Stimulated activated CD4-positive, alpha-beta T cell treated with anti-CD3 and anti-CD28 coated beads, Interleukin-1b, Interleukin-23, amount 100 ng/mL, for 1 hour (primary cell): ENCODE measurements at regions not wholly inside any gene's neighbourhood (a gene's known extent, or its start where the extent isn't known, plus 50 kb on each side); places are given as distances from the start of the nearest gene placed in this dataset.

Experiments
- DNase-seq, 2 donors: peaks; one replicate each; pipeline ENCODE4 v3.0.0-alpha.2; 2020; ENCODE audit warnings: low read depth in 2 of 2

- DNase-seq = no peak
Observed at GRCh38 chr2:71839826-71840225, 307.8 kb downstream of the CYP26B1 start.

- DNase-seq = no peak
Observed at GRCh38 chr2:71834796-71835195, 312.9 kb downstream of the CYP26B1 start.

- no peak for DNase-seq
Observed at GRCh38 chr2:71833855-71834560, 313.7 kb downstream of the CYP26B1 start.

GRCh38 chr2:71833272-71833671 is 314.4 kb downstream of the CYP26B1 start:
- no peak for DNase-seq

GRCh38 chr2:71832844-71833243 is 314.8 kb downstream of the CYP26B1 start:
- no peak for DNase-seq

- DNase-seq = no peak
Observed at GRCh38 chr2:71832388-71832787, 315.3 kb downstream of the CYP26B1 start.

GRCh38 chr2:71831193-71831577 is 316.5 kb downstream of the CYP26B1 start:
- DNase-seq = no peak

- DNase-seq = no peak
Observed at GRCh38 chr2:71830497-71831192, 317.0 kb downstream of the CYP26B1 start.

- DNase-seq = no peak
Observed at GRCh38 chr2:71829008-71829407, 318.7 kb downstream of the CYP26B1 start.

GRCh38 chr2:71827973-71828372 is 319.7 kb downstream of the CYP26B1 start:
- no peak for DNase-seq

GRCh38 chr2:71827524-71827901 is 320.1 kb downstream of the CYP26B1 start:
- DNase-seq = no peak

GRCh38 chr2:71826826-71827523 is 320.7 kb downstream of the CYP26B1 start:
- DNase-seq = no peak

- no peak for DNase-seq
Observed at GRCh38 chr2:71826299-71826698, 321.4 kb downstream of the CYP26B1 start.

GRCh38 chr2:71824436-71824835 is 323.2 kb downstream of the CYP26B1 start:
- no peak for DNase-seq

- DNase-seq = no peak
Observed at GRCh38 chr2:71823526-71823925, 324.1 kb downstream of the CYP26B1 start.

GRCh38 chr2:71822463-71822862 is 325.2 kb downstream of the CYP26B1 start:
- DNase-seq = no peak

- no peak for DNase-seq
Observed at GRCh38 chr2:71821856-71822255, 325.8 kb downstream of the CYP26B1 start.

GRCh38 chr2:71816815-71817214 is 330.8 kb downstream of the CYP26B1 start:
- no peak for DNase-seq

- DNase-seq = no peak
Observed at GRCh38 chr2:71815701-71816474, 331.8 kb downstream of the CYP26B1 start.

- no peak for DNase-seq
Observed at GRCh38 chr2:71814885-71815284, 332.8 kb downstream of the CYP26B1 start.

GRCh38 chr2:71813807-71814470 is 333.7 kb downstream of the CYP26B1 start:
- DNase-seq = no peak

GRCh38 chr2:71813315-71813714 is 334.3 kb downstream of the CYP26B1 start:
- no peak for DNase-seq
